IMR-90 (cell line): ENCODE measurements at regions not wholly inside any gene's neighbourhood (a gene's known extent, or its start where the extent isn't known, plus 50 kb on each side); places are given as distances from the start of the nearest gene placed in this dataset.

Source experiments
- ATAC-seq: fragments of 200-7000 bp; cut with Tn5 transposase; 2 replicates; pipeline ENCODE4 v1.9.1; 2020; ENCODE audit warnings: low read depth, mild to moderate bottlenecking, moderate library complexity
- BruUV-seq: library from RNA; stranded (reverse); fragments of 400-500 nt; replicated peaks from 2 replicates; lab custom pipeline; 2021; lab: Mats Ljungman, UMichigan
- CTCF ChIA-PET: fragments of 300-600 bp; formaldehyde crosslinking; extraction: SDS; loops from one replicate; lab custom pipeline; 2021; ENCODE audit warnings: antibody characterized with exemption; lab: Yijun Ruan, JAX
- POLR2A ChIA-PET: fragments of 300-600 bp; sonication (Branson Sonifier 250); formaldehyde crosslinking; loops from one replicate; lab custom pipeline; 2022; ENCODE audit warnings: antibody characterized with exemption; ENCODE audit not compliant: unreplicated experiment; lab: Charles Lee
- DNase-seq: peaks from one replicate; pipeline ENCODE4 v3.0.0; 2013
- H2AFZ ChIP-seq: replicated peaks from 2 replicates; pipeline ENCODE3; 2013; ENCODE audit warnings: low read length, mild to moderate bottlenecking; ENCODE audit not compliant: poor library complexity
- H2AK5ac ChIP-seq: 2 replicates; pipeline ENCODE4 v1.6.1; 2013; ENCODE audit warnings: low read depth, low read length, inconsistent platforms
- H2AK9ac ChIP-seq: replicated peaks from 2 replicates; pipeline ENCODE3; 2013; ENCODE audit warnings: mild to moderate bottlenecking, low read depth, low read length, moderate library complexity; ENCODE audit not compliant: poor library complexity
- H2BK120ac ChIP-seq: 2 replicates; pipeline ENCODE4 v1.6.1; 2013; ENCODE audit warnings: low read depth, low read length, inconsistent platforms
- H2BK15ac ChIP-seq: 3 replicates; pipeline ENCODE4 v1.6.1; 2013; ENCODE audit warnings: low read depth, low read length, inconsistent platforms
- H2BK20ac ChIP-seq: 2 replicates; pipeline ENCODE4 v1.6.1; 2013; ENCODE audit warnings: low read depth, mild to moderate bottlenecking, inconsistent platforms, low read length, moderate library complexity
- H2BK5ac ChIP-seq: 2 replicates; pipeline ENCODE4 v1.6.1; 2013; ENCODE audit warnings: mild to moderate bottlenecking, low read depth, low read length, inconsistent platforms; ENCODE audit not compliant: poor library complexity, severe bottlenecking
- H3K14ac ChIP-seq: replicated peaks from 2 replicates; pipeline ENCODE4 v1.6.1; 2013; ENCODE audit warnings: low read depth, low read length, inconsistent platforms
- H3K18ac ChIP-seq: 2 replicates; pipeline ENCODE4 v1.6.1; 2013; ENCODE audit warnings: low read depth, low read length, control low read depth
- H3K23ac ChIP-seq: 2 replicates; pipeline ENCODE4 v1.6.1; 2013; ENCODE audit warnings: low read depth, low read length, inconsistent platforms
- H3K27ac ChIP-seq: 2 replicates; pipeline ENCODE4 v1.5.1; 2013; ENCODE audit warnings: mild to moderate bottlenecking, control low read depth, low read length; ENCODE audit not compliant: insufficient read depth
- H3K27me3 ChIP-seq: 2 replicates; pipeline ENCODE4 v1.6.1; 2013; ENCODE audit warnings: low read length; ENCODE audit not compliant: control insufficient read depth, insufficient read depth
- H3K36me3 ChIP-seq: 2 replicates; pipeline ENCODE4 v1.6.1; 2013; ENCODE audit warnings: low read length, mixed read lengths; ENCODE audit not compliant: control insufficient read depth, insufficient read depth
- H3K4ac ChIP-seq: 2 replicates; pipeline ENCODE4 v1.6.1; 2013; ENCODE audit warnings: low read depth, low read length, inconsistent platforms
- H3K4me1 ChIP-seq: 2 replicates; pipeline ENCODE4 v1.6.1; 2013; ENCODE audit warnings: low read length, mixed read lengths; ENCODE audit not compliant: control insufficient read depth, insufficient read depth
- H3K4me2 ChIP-seq: 2 replicates; pipeline ENCODE4 v1.6.1; 2013; ENCODE audit warnings: low read depth, mild to moderate bottlenecking, control low read depth, low read length, moderate library complexity
- H3K4me3 ChIP-seq: 2 replicates; pipeline ENCODE4 v1.5.1; 2013; ENCODE audit warnings: low read depth, mild to moderate bottlenecking, control low read depth, low read length, moderate library complexity; ENCODE audit not compliant: insufficient read depth
- H3K56ac ChIP-seq: 2 replicates; pipeline ENCODE4 v1.6.1; 2013; ENCODE audit warnings: low read length, inconsistent platforms; ENCODE audit not compliant: insufficient read depth; ENCODE audit errors: extremely low read depth
- H3K79me1 ChIP-seq, 2 experiments: 2 replicates each; pipeline ENCODE4 v1.6.1; 2013; ENCODE audit warnings: low read length in 2 of 2, inconsistent platforms in 1 of 2, low read depth in 1 of 2
- H3K9ac ChIP-seq: 2 replicates; pipeline ENCODE4 v1.6.1; 2013; ENCODE audit warnings: low read depth, low read length, control low read depth
- H3K9me1 ChIP-seq: 2 replicates; pipeline ENCODE4 v1.6.1; 2013; ENCODE audit warnings: low read length, inconsistent platforms; ENCODE audit not compliant: insufficient read depth
- H3K9me3 ChIP-seq: 2 replicates; pipeline ENCODE4 v1.6.1; 2013; ENCODE audit warnings: low read length; ENCODE audit not compliant: control insufficient read depth, insufficient read depth
- H4K20me1 ChIP-seq: 2 replicates; pipeline ENCODE4 v1.6.1; 2013; ENCODE audit warnings: low read length, inconsistent platforms; ENCODE audit not compliant: insufficient read depth
- H4K5ac ChIP-seq: 2 replicates; pipeline ENCODE4 v1.6.1; 2013; ENCODE audit warnings: mild to moderate bottlenecking, low read depth, low read length, control low read depth
- H4K8ac ChIP-seq, 2 experiments: 2 replicates each; pipeline ENCODE4 v1.6.1; 2013; ENCODE audit warnings: low read depth in 2 of 2, low read length in 2 of 2, control low read depth in 1 of 2, inconsistent platforms in 1 of 2
- H4K91ac ChIP-seq: 2 replicates; pipeline ENCODE4 v1.6.1; 2013; ENCODE audit warnings: low read depth, low read length, inconsistent platforms; ENCODE audit not compliant: insufficient read depth
- BHLHE40 ChIP-seq: fragments of 150-350 bp; IDR thresholded peaks from 2 replicates; pipeline ENCODE4 v1.6.1; 2016; ENCODE audit warnings: mild to moderate bottlenecking, low read depth, low read length
- CHD1 ChIP-seq: IDR thresholded peaks from 2 replicates; pipeline ENCODE4 v1.6.1; 2012; ENCODE audit warnings: low read depth, low read length, improper control_type of control experiment
- FOS ChIP-seq: fragments of 150-350 bp; IDR thresholded peaks from 2 replicates; pipeline ENCODE4 v1.6.1; 2016; ENCODE audit warnings: low read depth, low read length
- MAFK ChIP-seq: IDR thresholded peaks from 2 replicates; pipeline ENCODE4 v1.6.1; 2012; ENCODE audit warnings: low read depth, low read length, improper control_type of control experiment
- MXI1 ChIP-seq: IDR thresholded peaks from 2 replicates; pipeline ENCODE4 v1.6.1; 2012; ENCODE audit warnings: low read depth, mild to moderate bottlenecking, low read length, moderate library complexity, borderline replicate concordance
- NFE2L2 ChIP-seq: fragments of 150-350 bp; IDR thresholded peaks from 2 replicates; pipeline ENCODE4 v1.6.1; 2016; ENCODE audit warnings: low read depth, mild to moderate bottlenecking, low read length
- POLR2A ChIP-seq: IDR thresholded peaks from 2 replicates; pipeline ENCODE4 v1.6.1; 2012; ENCODE audit warnings: mild to moderate bottlenecking, low read depth, low read length
- RFX5 ChIP-seq: IDR thresholded peaks from 2 replicates; pipeline ENCODE4 v1.8.0; 2012; ENCODE audit warnings: low read depth, mild to moderate bottlenecking, low read length, moderate library complexity
- SMC3 ChIP-seq: fragments of 150-350 bp; IDR thresholded peaks from 2 replicates; pipeline ENCODE4 v1.6.1; 2016; ENCODE audit warnings: low read depth, mild to moderate bottlenecking, antibody characterized with exemption, low read length, moderate library complexity
- WGBS, 2 experiments: methylation state at CpG; one replicate each; pipeline versions ENCODE4 v1.1.5 to v1.1.7; 2013; ENCODE audit warnings: missing lambda C conversion rate in 2 of 2; ENCODE audit not compliant: insufficient read length in 1 of 2; ENCODE audit errors: extremely low coverage in 2 of 2; 5-methylcytosine and 5-hydroxymethylcytosine counted together
- dilution Hi-C: fragments of 300-500 bp; cut with HindIII; formaldehyde crosslinking; loops from one replicate; pipeline ENCODE4 v1.14.3; 2018; ENCODE audit warnings: low sequenced_read_pairs; ENCODE audit not compliant: unreplicated experiment
- in situ Hi-C: fragments of 300-500 bp; cut with MboI; formaldehyde crosslinking; loops from 3 replicates; pipeline ENCODE4 v1.14.3; 2019; ENCODE audit warnings: low sequenced_read_pairs, inconsistent platforms, mixed read lengths
- intact Hi-C: fragments of 100-400 bp; cut with micrococcal nuclease; formaldehyde crosslinking; loops from 2 replicates; pipeline ENCODE4 v1.10.0; 2022
- TF ChIP-seq, protein P1 (sequence below): fragments of 150-350 bp; IDR thresholded peaks from 2 replicates; pipeline ENCODE4 v1.6.1; 2017; ENCODE audit warnings: mild to moderate bottlenecking, antibody characterized with exemption, low read length, low read depth
- TF ChIP-seq, protein P2 (sequence below): conservative IDR thresholded peaks from 2 replicates; pipeline ENCODE4 v1.5.1; 2012; ENCODE audit warnings: mild to moderate bottlenecking, low read depth, low read length, improper control_type of control experiment

DNA sequence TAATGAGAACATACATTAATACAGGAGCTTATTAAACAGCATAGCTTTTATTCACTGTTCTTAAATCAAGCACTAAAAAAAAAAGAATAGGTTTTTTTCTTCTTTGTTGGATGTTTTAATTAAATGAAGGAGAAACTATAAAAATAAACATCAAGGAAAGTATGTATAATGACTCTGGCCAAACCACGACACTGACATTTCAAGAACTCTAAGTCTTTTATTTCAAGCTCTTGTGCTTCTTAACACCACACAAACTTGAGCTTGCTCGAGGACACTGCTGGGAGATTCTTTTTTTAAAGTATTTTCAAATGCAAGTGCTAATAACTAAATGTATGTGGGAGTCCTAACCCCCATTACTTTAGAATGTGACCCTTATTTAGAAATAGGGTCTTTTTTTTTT is 204.9 kb upstream of the PPARGC1A start:
- no TSS peak for BruUV-seq
- intact Hi-C loops: loop anchor here (10.0 kb wide), 1 partner anchor 320 kb away; no protein-coding TSS in a partner anchor
- Histone ChIP-seq H4K91ac (no peak overlapping the region), H2BK5ac (no peak overlapping the region), H3K4me3 (no peak overlapping the region), H3K27me3 (no peaks in the 10 kb centered on the region), H3K9me3 (no peaks in the 10 kb centered on the region), H2AK5ac (no peak overlapping the region), H3K9me1 (peaks cover 8% of the 10 kb centered on the region), H3K56ac (no peak overlapping the region), H4K8ac (no peak overlapping the region), H3K18ac (no peak overlapping the region), H2AK9ac (no peak overlapping the region), H3K4ac (peak overlapping the region; percentile 7; the same call in 1 of the 2 replicates), H3K23ac (no peak overlapping the region), H2BK15ac (no peak overlapping the region), H3K36me3 (no peaks in the 10 kb centered on the region), H3K9ac (no peak overlapping the region), H3K14ac (no peak overlapping the region), H4K5ac (no peak overlapping the region), H3K4me2 (0 out of 2 replicates have a peak overlapping the region, but pooled peaks have one; percentile 31), H4K20me1 (no peaks in the 10 kb centered on the region), H3K79me1 (no peaks in the 10 kb centered on the region), H3K4me1 (peaks cover 10% of the 10 kb centered on the region), H3K27ac (no peak overlapping the region), H2BK120ac (0 out of 2 replicates have a peak overlapping the region, but pooled peaks have one; percentile 44), H2AFZ (no peak overlapping the region), H2BK20ac (peak overlapping the region; percentile 27; the same call in 1 of the 2 replicates)
- DNase-seq (peak; percentile 47), ATAC-seq (0 out of 2 replicates have a peak, but pooled peaks have one; percentile 24)
- TF ChIP-seq NFE2L2 (no peak), BHLHE40 (no peak), MXI1 (no peak), MAFK (no peak), CHD1 (no peak), SMC3 (no peak), POLR2A (no peak), FOS (no peak), RFX5 (no peak)
- TF ChIP-seq, protein P1, sequence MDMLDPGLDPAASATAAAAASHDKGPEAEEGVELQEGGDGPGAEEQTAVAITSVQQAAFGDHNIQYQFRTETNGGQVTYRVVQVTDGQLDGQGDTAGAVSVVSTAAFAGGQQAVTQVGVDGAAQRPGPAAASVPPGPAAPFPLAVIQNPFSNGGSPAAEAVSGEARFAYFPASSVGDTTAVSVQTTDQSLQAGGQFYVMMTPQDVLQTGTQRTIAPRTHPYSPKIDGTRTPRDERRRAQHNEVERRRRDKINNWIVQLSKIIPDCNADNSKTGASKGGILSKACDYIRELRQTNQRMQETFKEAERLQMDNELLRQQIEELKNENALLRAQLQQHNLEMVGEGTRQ: no peak
- TF ChIP-seq, protein P2, sequence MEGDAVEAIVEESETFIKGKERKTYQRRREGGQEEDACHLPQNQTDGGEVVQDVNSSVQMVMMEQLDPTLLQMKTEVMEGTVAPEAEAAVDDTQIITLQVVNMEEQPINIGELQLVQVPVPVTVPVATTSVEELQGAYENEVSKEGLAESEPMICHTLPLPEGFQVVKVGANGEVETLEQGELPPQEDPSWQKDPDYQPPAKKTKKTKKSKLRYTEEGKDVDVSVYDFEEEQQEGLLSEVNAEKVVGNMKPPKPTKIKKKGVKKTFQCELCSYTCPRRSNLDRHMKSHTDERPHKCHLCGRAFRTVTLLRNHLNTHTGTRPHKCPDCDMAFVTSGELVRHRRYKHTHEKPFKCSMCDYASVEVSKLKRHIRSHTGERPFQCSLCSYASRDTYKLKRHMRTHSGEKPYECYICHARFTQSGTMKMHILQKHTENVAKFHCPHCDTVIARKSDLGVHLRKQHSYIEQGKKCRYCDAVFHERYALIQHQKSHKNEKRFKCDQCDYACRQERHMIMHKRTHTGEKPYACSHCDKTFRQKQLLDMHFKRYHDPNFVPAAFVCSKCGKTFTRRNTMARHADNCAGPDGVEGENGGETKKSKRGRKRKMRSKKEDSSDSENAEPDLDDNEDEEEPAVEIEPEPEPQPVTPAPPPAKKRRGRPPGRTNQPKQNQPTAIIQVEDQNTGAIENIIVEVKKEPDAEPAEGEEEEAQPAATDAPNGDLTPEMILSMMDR: no peak
- ChIA-PET POLR2A (interaction anchor here (0.6 to 0.7 kb wide), 2 partner anchors 86 to 182 kb away, joined by 3 to 4 read pairs; no protein-coding TSS in a partner anchor), CTCF (interaction anchor here (0.5 to 0.7 kb wide), 2 partner anchors 55 to 632 kb away, joined by 3 to 4 read pairs; no protein-coding TSS in a partner anchor)
- in situ Hi-C loops: no loop called here
- no CpG with 5 or more reads among the region's 2 CpGs for WGBS, 2 experiments
- dilution Hi-C loops: no loop called here
